ENCODE measurements at regions not wholly inside any gene's neighbourhood (a gene's known extent, or its start where the extent isn't known, plus 50 kb on each side); places are given as distances from the start of the nearest gene placed in this dataset.

DNA sequence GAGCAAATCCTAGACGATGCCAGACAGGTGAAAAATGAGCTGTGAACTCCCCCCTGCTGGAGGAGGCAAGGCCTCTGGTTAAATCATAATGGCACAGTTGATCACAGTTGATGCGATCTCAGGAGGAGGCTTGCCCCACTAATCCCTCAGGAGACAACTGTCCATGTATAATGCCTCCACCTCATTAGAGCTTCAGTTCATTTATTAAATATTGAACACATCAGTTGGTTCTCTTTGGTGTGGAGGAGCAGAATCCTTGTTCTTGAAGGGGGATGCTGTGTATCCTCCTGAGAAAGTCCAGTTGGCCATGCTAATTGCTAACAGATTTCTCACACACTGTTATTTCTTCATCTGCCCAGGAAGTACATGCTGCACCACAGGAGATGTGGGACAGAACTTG is 290.5 kb downstream of the IGSF11 start:
- in situ Hi-C loops (cut with MboI; ENCODE audit: low sequenced_read_pairs) = no loop called here

DNA sequence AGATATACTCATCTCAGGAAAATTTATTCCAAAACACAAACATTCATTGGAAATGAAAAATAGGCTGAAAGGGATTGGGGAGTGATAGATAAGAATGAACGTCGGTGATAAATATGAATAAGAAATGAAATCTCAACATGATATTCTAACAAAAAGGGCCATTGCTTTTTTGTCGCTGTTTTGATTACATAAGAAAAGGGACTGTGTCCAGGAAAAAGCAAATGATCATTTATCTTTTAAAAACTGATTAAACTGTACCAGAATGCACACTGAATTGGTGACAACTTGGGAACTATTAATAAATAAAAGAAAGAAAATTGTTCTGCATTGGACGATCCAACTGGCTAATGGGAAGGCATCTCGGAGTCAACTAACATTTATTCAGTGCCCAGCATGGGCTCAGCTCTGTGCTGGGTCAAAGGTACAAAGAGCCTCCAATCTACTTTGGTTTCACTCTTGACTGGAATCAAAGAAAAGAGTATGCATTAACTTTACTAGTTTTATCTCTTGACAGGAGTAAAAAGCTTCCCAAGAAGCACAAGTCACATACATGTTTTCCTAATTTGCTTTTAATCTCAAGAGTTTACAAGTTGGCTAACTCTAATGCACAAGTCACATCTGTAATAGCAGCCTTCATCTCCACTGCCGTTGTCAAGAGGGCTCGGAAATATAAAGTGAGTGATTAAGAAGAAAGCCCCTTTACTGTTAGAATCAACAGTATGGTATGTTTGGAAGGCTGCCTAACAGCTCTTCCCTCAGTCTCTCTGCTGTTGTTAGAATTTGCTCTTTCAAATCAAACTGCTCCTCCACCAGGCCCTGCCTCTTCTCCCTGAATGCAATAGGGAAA is 280.0 kb downstream of the IGSF11 start:
- in situ Hi-C loops (cut with MboI; ENCODE audit: low sequenced_read_pairs) = no loop called here

DNA sequence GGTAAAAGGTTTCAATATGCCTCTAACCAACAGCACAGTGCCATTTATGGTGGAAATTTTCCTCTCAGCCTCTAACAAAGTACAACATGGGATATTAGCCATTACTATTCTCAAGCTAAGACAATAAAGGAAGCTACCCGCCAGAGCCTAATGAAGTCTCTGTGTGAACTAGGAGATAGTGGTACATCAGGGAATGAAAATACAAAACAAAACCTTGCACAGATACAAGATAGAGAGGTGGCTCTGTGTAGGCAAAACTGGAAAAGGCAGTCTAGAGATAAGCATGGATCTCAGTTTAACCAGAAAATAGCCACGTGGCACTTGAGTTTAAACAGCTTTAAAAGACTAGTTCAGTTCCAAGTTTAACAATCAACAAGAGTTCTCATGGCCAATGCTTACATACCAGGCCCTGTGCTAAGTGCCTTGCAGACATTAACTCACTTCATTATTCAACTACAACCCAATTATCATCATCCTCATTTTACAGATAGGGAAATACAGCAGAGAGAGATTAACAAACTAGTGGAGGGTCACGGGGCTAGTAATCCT is 279.3 kb downstream of the IGSF11 start:
- in situ Hi-C loops (cut with MboI; ENCODE audit: low sequenced_read_pairs) = no loop called here

DNA sequence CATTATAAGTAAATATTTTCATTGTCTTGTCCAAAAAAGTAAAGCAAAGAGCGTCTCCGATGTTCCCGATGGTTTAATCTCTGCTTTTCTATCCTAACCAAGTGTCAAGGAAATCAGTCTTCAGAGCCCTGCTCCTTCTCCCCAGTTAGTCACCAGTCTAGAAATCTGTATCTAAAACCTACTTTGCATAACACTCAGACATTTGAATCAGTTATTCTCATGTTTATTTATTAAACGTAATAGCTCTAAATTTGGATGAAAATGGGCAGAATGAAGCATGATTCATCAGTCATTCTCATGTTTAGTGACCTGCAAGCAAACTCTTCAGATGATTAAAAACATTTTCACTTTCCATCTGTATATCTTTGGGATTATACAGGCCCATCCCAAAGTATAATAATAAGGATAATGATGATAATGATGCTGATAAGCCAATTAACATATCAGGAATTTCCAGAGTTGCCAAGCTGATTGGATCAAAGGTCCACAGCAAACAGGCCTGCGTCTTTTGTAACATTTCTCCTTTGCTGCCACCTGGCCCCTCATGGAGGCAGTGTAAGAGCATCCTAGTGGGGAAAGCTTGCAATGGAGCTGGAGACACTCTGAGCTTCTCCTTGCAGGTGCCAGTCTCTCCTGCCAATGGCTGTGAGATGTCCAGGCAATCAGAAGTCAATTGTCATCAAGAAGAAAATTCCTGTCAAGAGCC is 273.9 kb downstream of the IGSF11 start:
- in situ Hi-C loops (cut with MboI; ENCODE audit: low sequenced_read_pairs) = no loop called here

DNA sequence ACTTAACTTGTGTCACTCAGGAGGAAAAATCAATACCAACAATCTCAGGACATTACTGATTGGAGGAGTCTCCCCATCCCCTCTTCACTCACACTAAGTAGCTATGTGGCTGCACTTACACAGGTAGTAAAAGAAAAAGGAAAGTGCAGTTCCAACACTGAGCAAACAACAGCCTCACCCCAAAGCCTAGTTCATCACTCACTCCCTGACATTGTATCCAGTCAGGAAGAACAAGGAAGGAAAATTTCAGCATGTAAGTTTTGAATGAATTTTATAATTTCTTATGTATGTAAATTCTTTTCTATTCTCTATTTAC is 273.4 kb downstream of the IGSF11 start:
- in situ Hi-C loops (cut with MboI; ENCODE audit: low sequenced_read_pairs) = no loop called here

DNA sequence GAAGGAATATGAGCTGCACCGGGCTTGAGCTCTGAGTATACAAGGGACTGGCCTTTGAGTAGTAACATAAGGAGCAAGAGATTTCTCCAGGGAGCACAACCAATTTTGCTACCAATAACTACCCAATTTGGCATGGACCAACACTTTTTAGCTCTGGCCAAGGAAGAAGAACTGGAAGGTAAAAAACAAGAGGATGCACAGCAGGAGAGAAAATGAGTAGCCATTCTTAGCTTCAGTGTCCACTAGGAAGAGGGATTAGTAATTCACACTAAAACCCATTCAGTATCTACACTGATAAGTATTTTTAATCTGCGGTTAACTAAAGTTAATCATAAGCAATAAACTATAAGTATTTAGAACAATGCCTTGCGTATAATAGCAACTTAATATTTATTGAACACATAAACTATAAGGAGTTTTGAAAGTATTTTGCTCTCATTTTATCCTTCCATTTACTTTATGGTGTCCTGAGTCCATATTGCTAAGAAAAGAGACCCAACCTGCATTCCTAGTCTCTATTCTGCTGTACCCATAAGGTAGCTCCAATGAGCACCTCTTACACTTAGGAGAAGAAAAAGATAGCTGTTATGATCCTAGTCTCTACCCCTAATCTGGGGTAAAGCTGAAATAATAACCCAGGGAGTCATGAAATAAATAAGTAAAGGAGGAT is 268.9 kb downstream of the IGSF11 start:
- in situ Hi-C loops (cut with MboI; ENCODE audit: low sequenced_read_pairs) = no loop called here

DNA sequence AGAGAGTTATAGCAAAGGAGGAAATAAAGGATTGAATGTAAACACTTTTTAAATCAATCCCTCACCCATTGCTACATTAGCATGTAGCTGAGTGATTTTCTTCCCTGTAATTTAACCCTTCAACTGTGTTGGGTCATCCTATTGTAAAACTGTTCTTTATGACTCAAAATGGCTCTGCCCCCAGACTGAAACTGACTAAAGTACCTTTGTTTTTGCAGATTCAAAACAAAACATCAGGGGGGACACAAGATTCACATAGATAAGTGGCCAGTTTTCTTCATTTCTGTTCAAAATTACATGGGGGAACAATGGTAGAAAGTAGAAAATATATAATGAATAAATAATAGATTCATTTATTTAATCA is 268.4 kb downstream of the IGSF11 start:
- in situ Hi-C loops (cut with MboI; ENCODE audit: low sequenced_read_pairs) = no loop called here

DNA sequence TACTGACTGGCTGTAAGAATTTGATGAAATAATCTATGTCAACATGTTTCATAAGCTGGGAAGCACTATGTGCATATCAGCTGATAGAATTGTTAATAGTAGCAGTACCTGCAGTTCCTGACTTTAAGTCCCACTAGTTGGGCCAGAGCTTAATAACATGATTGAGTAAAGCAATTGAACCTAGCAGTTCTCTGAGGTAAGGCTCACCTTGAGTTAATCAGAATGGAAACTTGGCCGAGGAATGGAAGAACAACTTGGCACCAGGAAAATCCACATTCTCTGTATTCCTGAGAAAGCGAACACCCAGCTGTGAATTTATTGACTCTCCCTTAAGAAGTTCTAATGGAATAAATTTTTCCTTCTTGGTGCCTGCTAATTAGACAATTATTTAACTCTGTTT is 262.6 kb downstream of the IGSF11 start:
- in situ Hi-C loops (cut with MboI; ENCODE audit: low sequenced_read_pairs) = no loop called here

DNA sequence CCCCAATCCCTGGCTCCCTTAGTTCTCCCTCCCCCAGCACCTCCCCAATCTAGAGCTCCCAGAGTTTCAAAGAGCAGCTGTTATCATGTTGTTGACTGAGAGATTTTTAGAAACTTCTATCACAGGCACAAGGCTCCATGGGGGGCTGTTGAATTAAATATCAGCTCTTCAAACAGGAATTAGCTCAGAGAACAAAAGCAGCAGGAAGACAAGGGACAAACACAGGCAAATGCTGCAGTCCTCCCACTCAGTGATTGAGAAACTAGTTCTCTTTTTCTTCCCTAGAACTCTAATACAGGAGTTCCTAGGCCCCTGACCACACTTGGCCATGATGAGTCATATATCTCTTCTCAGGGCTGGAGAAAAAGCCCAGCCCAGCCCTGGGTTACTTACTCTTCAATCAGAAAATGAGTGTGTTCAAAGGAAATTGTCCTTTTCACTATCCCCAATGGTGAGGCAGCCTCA is 262.1 kb downstream of the IGSF11 start:
- in situ Hi-C loops (cut with MboI; ENCODE audit: low sequenced_read_pairs) = no loop called here

DNA sequence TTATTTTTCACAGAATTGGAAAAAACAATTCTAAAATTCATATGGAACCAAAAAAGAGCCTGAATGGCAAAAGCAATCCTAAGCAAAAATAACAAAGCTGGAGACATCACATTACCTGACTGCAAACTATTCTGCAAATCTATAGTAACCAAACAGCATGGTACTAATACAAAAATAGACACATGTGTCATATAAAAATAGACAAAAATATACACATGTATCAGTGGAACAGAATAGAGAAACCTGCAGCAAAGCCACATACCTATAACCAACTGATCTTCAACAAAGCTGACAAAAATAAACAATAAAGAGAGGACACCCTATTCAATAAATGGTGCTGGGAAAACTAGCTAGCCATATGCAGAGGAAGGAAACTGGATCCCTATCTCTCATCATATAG is 259.6 kb downstream of the IGSF11 start:
- in situ Hi-C loops (cut with MboI; ENCODE audit: low sequenced_read_pairs) = no loop called here

DNA sequence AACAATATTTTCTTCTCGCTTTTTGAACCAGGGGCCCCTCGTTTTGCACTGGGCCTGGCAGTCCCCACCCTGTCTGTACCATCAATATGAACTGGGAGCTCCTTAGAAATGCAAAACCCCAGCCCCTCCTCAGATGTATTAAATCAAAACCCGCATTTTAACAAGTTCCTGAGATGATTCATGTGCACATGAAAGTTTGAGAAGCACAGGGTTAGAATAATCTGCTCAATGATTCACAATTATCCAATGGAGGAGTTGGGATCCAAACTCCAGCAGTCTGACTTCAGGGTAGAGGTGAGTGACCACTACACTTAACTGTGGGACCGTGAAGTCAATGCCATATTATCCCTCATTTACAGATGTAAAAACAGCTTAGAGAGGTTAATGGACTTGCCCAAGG is 256.4 kb downstream of the IGSF11 start:
- in situ Hi-C loops (cut with MboI; ENCODE audit: low sequenced_read_pairs) = no loop called here

DNA sequence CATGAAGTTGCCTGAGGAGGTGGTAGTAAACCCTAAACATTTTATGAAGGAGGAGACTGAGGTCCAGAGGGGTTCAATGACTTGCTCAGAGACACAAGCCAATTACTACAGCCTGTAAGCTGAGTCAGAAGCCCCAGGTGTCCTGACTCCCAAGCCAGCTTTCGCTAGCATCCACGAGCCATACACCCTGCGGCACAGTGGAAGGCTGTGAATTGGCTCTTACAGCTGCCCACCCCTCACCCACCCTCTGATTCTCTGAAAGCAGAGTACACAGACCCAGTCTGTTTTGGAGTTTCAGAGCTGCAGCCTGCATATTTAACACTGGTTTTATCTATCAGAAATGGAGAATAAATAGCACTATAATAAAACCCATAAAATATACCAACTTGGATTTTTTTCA is 253.4 kb downstream of the IGSF11 start:
- in situ Hi-C loops (cut with MboI; ENCODE audit: low sequenced_read_pairs) = no loop called here

DNA sequence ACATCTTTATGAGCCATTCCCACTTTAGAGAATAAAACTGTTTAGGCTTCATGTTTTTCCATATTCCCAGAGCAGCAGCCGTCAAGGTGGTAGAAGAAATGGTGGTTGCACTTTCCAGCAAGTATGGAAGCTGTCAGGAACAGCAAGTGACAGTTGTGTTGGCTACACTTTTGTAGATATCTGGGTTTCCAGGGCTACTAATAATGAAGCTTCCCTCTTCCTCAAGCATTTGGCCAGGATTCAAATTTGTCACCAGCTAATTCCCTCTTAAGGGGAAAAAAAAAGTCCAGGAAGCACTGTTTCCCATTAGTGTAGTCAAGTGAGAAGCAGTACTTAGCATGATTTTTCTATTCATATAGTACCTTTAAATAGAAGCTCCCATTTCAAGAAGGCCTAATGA is 252.8 kb downstream of the IGSF11 start:
- in situ Hi-C loops (cut with MboI; ENCODE audit: low sequenced_read_pairs) = no loop called here

DNA sequence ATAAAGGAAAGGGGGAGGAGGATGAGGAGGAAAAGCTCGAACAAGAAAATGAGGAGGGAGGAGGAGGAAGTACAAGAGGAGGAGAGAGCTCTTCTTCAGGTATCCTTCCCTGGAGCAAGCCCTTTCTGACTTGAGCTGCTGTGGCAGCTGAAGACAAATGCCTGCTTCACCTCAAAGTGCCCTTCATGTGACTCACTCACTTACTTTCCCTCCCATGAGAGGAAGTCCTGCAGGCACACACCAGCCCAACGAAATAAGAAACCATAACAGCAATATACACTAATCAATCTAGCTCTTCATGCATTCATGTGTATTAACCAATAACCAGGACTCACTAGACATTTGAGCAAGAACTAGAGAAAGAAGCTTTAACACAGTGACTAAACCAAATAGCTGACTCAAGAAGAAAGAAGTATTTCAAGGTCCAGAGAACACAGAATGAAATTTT is 251.9 kb downstream of the IGSF11 start:
- in situ Hi-C loops (cut with MboI; ENCODE audit: low sequenced_read_pairs) = no loop called here

DNA sequence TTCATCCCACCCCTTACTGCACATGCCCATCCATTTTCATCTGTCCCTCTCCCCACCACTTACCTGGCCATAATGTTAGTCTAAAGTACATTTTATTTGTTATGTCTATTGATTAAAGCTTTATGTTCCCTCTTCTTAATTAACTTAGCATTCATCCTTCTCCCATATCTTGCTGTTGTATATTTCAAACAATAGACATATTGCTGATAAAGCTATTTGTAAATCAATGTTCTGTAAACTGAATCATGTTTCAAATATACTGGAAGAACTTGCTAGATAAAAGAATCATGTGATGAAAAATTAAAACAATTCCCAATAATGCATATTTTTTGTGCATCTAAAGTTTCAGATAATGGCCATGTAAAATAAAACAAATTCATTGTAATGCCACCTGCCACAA is 249.2 kb downstream of the IGSF11 start:
- in situ Hi-C loops (cut with MboI; ENCODE audit: low sequenced_read_pairs) = no loop called here

DNA sequence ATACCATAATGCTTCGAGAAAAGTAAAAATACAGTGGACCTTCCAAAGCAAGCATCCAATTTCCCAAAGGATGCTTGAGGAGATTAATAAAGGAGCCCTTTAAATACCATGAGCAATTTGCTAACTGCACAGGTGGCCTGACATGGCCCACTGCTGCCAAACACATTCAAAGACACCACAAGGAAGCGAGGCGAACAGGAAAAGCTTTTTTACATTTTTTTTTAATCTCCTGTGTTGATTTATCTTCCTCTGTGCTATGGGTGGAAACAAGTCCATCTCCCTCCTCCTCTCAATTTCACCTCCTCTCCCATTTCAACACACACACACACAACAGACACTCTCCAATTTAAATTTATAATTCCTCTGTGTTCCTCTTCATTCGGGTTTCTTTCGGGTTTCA is 243.4 kb downstream of the IGSF11 start:
- in situ Hi-C loops (cut with MboI; ENCODE audit: low sequenced_read_pairs) = no loop called here

DNA sequence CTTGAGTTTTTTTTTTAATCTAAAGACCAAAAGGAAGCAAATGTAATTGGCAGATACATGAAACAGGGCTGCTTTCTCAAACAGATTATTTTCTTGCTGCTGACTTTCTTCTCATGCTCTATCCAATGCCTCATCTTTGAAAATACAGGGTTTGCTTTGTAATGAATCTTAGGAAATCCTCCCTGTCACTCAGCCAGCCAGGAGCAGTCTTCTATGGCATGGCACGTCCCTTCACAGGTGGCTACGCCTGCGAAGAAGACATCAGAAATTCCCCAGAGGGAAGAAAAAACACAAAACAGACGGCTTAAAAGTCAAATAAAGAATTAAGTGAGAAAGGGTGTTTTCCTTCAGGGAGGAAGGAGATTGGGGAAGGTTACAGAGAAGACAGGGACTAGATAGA is 242.5 kb downstream of the IGSF11 start:
- in situ Hi-C loops (cut with MboI; ENCODE audit: low sequenced_read_pairs) = no loop called here

DNA sequence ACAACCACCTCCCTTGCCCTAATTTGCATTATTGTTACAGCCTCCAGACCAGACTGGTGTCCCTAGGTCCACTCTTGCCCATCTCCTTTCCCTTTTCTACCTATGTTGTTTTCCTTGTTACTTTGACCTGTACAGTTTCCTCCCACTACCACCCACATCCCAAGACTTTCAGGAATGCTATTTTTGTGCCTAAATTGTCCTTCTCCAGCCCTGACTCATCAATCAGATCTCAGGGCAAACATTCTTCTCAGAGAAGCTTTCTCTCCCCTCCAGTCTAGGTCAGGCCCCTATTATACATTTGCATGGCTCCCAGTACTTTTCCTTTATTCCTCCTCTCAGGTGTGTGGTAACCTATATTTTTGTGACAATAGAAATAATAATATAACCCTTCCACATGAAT is 241.5 kb downstream of the IGSF11 start:
- in situ Hi-C loops (cut with MboI; ENCODE audit: low sequenced_read_pairs) = no loop called here

DNA sequence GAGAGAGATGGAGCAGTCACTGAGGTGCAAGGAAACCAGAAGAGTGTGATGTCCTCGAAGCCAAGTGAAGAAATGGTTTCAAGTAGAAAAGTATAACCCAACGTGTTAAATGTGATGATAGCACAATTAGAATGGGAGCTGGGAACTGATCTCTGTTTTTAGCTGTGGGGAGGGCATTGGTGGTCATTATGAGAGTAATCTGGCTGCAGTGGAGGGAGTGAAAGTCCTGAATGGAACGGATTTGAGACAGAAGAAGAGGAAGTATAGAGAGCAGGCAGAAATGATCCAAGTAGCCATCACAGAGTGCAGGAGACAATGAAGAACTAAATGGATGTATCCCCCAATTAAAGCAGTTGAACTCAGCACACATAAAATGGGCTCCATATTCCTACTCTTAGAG is 235.3 kb downstream of the IGSF11 start:
- in situ Hi-C loops (cut with MboI; ENCODE audit: low sequenced_read_pairs) = no loop called here

DNA sequence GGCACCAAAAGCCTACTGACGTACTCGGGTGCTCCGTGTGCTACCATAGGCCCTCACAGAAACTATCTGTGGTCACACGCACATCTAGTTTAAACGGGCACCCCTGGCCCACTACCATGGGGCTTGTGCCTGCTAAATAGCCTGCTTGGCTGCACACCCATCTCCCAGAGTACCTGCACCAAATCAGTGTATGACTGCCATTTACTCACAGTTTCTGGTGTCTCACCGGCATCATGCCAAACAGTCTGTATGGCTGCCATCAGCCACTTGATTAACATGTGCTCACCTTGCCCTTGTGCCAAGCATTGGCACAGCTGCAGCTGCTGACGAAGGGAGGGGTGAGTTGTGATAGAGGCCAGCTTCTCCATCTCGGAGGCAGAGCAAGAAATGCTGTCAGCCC is 232.7 kb downstream of the IGSF11 start:
- in situ Hi-C loops (cut with MboI; ENCODE audit: low sequenced_read_pairs) = loop anchor here (25.0 kb wide), 1 partner anchor 90 kb away; no protein-coding TSS in a partner anchor

DNA sequence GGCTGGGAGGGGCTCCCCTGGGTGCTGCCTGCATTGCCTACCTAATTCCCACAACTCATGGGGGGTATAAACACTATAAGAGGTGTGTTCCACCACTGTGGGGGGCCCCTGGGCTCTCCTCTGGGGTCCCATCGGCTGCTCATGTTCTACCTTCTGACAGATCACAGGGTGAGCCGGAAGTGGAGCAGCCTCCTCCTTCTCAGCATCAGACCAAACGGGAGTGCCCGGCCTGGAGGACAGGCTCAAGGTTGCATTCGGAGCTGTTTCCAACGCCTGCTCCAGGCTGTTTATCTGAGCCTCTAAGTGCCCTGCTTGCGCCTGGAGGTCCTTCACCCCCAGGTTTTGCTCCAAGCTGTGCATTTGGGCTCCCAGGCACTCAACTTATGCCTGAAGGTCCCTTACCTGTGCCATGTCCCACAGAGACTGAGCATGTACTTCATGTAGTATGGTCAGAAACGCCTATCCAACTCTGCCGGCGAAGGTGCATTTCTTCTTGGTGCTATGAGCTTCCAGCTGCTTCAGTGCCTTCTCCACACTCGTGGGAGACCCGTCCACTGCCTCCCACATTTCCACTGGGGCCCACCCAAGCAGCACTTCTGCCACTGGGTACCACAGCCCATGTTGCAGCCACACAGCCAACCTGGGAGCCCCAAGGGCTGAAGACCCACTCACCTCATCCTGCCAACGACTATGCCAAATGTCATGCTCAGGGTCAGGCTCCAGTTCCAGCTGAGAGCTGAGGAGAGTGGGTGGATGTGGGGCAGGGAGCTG is 232.1 kb downstream of the IGSF11 start:
- in situ Hi-C loops (cut with MboI; ENCODE audit: low sequenced_read_pairs) = loop anchor here (25.0 kb wide), 1 partner anchor 90 kb away; no protein-coding TSS in a partner anchor

Measured in HL-60/S4 treated with phorbol 12-myristate 13-acetate at 8.2 ng/mL for 4 days and 3 days (cell line).